Astrocyte (in vitro differentiated cells and primary cell): ENCODE measurements at regions not wholly inside any gene's neighbourhood (a gene's known extent, or its start where the extent isn't known, plus 50 kb on each side); places are given as distances from the start of the nearest gene placed in this dataset.

Experiments
- CTCF ChIP-seq: IDR thresholded peaks from 2 replicates; pipeline ENCODE4 v1.5.1; 2011; ENCODE audit warnings: low read depth, mild to moderate bottlenecking, inconsistent platforms, low read length, moderate library complexity; ENCODE audit not compliant: insufficient read depth
- EZH2 ChIP-seq: IDR thresholded peaks from 2 replicates; pipeline ENCODE4 v1.6.1; 2012; ENCODE audit warnings: mild to moderate bottlenecking, low read length, inconsistent platforms; ENCODE audit not compliant: insufficient read depth

- TF ChIP-seq EZH2 (no peak), CTCF (no peak)
These were observed 341.7 kb upstream of the KCNH8 start for GRCh38 chr3:18806633-18807032.
